Lung (tissue), 11 donors: ENCODE measurements at regions not wholly inside any gene's neighbourhood (a gene's known extent, or its start where the extent isn't known, plus 50 kb on each side); places are given as distances from the start of the nearest gene placed in this dataset.

Source experiments
- ATAC-seq: fragments of 200-7000 bp; cut with Tn5 transposase; one replicate; pipeline ENCODE4 v1.9.1; 2020; ENCODE audit warnings: moderate number of reproducible peaks; ENCODE audit not compliant: insufficient read depth, low FRiP score
- DNase-seq, 3 donors: peaks; one replicate each; pipeline ENCODE4 v3.0.0-alpha.2; 2013 to 2017
- H3K27ac ChIP-seq, 2 donors: one replicate each; pipeline ENCODE4 v1.5.1; 2013; ENCODE audit warnings: mild to moderate bottlenecking in 2 of 2, moderate library complexity in 2 of 2, control low read depth in 1 of 2, inconsistent platforms in 1 of 2, low read depth in 1 of 2, low read length in 1 of 2
- H3K27me3 ChIP-seq, 3 donors: one replicate each; pipeline ENCODE4 v1.5.1; 2013; ENCODE audit warnings: low read length in 2 of 3; ENCODE audit not compliant: control insufficient read depth in 3 of 3, insufficient read depth in 3 of 3
- H3K36me3 ChIP-seq, 4 donors: one replicate each; pipeline ENCODE4 v1.5.1; 2013; ENCODE audit warnings: low read length in 4 of 4, mild to moderate bottlenecking in 1 of 4, moderate library complexity in 1 of 4; ENCODE audit not compliant: control insufficient read depth in 4 of 4, insufficient read depth in 4 of 4
- H3K4me1 ChIP-seq, 5 donors: one replicate each; pipeline ENCODE4 v1.5.1; 2013; ENCODE audit warnings: low read length in 5 of 5, mild to moderate bottlenecking in 2 of 5, moderate library complexity in 1 of 5; ENCODE audit not compliant: control insufficient read depth in 5 of 5, insufficient read depth in 5 of 5
- H3K4me3 ChIP-seq: one replicate; pipeline ENCODE4 v1.5.1; 2013; ENCODE audit warnings: mild to moderate bottlenecking, control low read depth, moderate library complexity
- H3K9ac ChIP-seq, 2 donors: one replicate each; pipeline ENCODE4 v1.5.1; 2013; ENCODE audit warnings: low read length in 2 of 2, control low read depth in 1 of 2; ENCODE audit not compliant: insufficient read depth in 1 of 2
- H3K9me3 ChIP-seq, 4 donors: one replicate each; pipeline ENCODE4 v1.5.1; 2013; ENCODE audit warnings: low read length in 3 of 4, mild to moderate bottlenecking in 1 of 4, moderate library complexity in 1 of 4; ENCODE audit not compliant: control insufficient read depth in 4 of 4, insufficient read depth in 3 of 4
- WGBS, 2 donors: extraction: QIAGEN DNeasy Blood & Tissue Kit; methylation state at CpG; one replicate each; pipeline ENCODE4 v1.1.7; 2013; 5-methylcytosine and 5-hydroxymethylcytosine counted together
- TF ChIP-seq, protein P1 (sequence below): IDR thresholded peaks from 2 replicates; pipeline ENCODE4 v1.5.1; 2012; ENCODE audit warnings: mild to moderate bottlenecking; ENCODE audit errors: control extremely low read depth, extremely low read depth
- donor health status: control.
- donor health status: control.
- donor health status: Bipolar disorder and iron deficiency.
- donor health status: healthy.
- donor health status: DM: yes; HTN: yes; CAD: no.

GRCh38 chr4:35649778-35650177, 594.5 kb downstream of the ARAP2 start:
- ATAC-seq (no peak), DNase-seq (peak in 2 of 3 donors; percentile 41 to 59)
- TF ChIP-seq, protein P1, sequence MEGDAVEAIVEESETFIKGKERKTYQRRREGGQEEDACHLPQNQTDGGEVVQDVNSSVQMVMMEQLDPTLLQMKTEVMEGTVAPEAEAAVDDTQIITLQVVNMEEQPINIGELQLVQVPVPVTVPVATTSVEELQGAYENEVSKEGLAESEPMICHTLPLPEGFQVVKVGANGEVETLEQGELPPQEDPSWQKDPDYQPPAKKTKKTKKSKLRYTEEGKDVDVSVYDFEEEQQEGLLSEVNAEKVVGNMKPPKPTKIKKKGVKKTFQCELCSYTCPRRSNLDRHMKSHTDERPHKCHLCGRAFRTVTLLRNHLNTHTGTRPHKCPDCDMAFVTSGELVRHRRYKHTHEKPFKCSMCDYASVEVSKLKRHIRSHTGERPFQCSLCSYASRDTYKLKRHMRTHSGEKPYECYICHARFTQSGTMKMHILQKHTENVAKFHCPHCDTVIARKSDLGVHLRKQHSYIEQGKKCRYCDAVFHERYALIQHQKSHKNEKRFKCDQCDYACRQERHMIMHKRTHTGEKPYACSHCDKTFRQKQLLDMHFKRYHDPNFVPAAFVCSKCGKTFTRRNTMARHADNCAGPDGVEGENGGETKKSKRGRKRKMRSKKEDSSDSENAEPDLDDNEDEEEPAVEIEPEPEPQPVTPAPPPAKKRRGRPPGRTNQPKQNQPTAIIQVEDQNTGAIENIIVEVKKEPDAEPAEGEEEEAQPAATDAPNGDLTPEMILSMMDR: no peak
- Histone ChIP-seq H3K9me3 (no peaks in the 10 kb centered on the region), H3K36me3 (no peaks in the 10 kb centered on the region), H3K27me3 (no peaks in the 10 kb centered on the region), H3K27ac (no peak overlapping the region), H3K4me1 (no peaks in the 10 kb centered on the region), H3K4me3 (no peak overlapping the region), H3K9ac (no peak overlapping the region)

DNA sequence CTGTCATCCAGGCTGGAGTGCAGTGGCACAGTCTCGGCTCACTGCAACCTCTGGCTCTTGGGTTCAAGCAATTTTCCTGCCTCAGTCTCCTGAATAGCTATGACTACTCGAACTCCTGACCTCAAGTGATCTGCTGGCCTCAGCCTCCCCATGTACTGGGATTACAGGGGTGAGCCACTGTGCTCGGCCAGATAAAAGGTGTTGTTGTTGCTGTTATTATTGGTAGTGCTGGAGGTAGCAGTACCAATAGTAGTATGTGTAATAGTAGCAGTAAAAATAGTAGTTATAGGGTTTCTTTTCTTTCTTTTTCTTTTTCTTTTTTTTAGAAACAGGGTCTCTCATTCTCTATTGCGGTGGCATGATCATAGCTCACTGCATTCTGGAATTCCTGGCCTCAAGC, 592.1 kb downstream of the ARAP2 start:
- Histone ChIP-seq H3K36me3 (no peaks in the 10 kb centered on the region), H3K9ac (no peak overlapping the region), H3K4me3 (no peak overlapping the region), H3K9me3 (no peaks in the 10 kb centered on the region), H3K4me1 (no peaks in the 10 kb centered on the region), H3K27ac (no peak overlapping the region), H3K27me3 (no peaks in the 10 kb centered on the region)
- ATAC-seq (no peak), DNase-seq (no peak)
- TF ChIP-seq, protein P1: no peak
- 77 to 86% methylated on average over 4 of the region's 4 CpGs for WGBS, 2 donors

GRCh38 chr4:35653451-35653850, 590.9 kb downstream of the ARAP2 start:
- H3K4me3 ChIP-seq: no peak overlapping the region
- no peaks in the 10 kb centered on the region for H3K27me3 ChIP-seq
- H3K27ac ChIP-seq: no peak overlapping the region
- H3K9me3 ChIP-seq: no peaks in the 10 kb centered on the region
- ATAC-seq: no peak
- DNase-seq: no peak
- H3K36me3 ChIP-seq: no peaks in the 10 kb centered on the region
- TF ChIP-seq, protein P1: no peak
- no peak overlapping the region for H3K9ac ChIP-seq
- H3K4me1 ChIP-seq: no peaks in the 10 kb centered on the region

GRCh38 chr4:35673137-35673536, 571.2 kb downstream of the ARAP2 start:
- 71 to 90% methylated on average over 1 of the region's 1 CpG for WGBS, 2 donors
- Histone ChIP-seq H3K4me3 (no peak overlapping the region), H3K27me3 (no peaks in the 10 kb centered on the region), H3K4me1 (no peaks in the 10 kb centered on the region), H3K9ac (no peak overlapping the region), H3K36me3 (no peaks in the 10 kb centered on the region), H3K27ac (no peak overlapping the region), H3K9me3 (no peaks in the 10 kb centered on the region)
- TF ChIP-seq, protein P1: no peak
- DNase-seq (no peak), ATAC-seq (no peak)
